WTC11 (cell line): ENCODE measurements at regions not wholly inside any gene's neighbourhood (a gene's known extent, or its start where the extent isn't known, plus 50 kb on each side); places are given as distances from the start of the nearest gene placed in this dataset.

Source experiments
- ATAC-seq: fragments of 200-7000 bp; cut with Tn5 transposase; 2 replicates; pipeline ENCODE4 v1.10.0; 2021; ENCODE audit warnings: mild to moderate bottlenecking, moderate library complexity
- CTCF ChIA-PET: fragments of 300-600 bp; sonication (Branson Sonifier 250); formaldehyde crosslinking; loops from one replicate; lab custom pipeline; 2021; ENCODE audit warnings: antibody characterized with exemption; lab: Charles Lee
- POLR2A ChIA-PET: fragments of 350-600 bp; sonication (Branson Sonifier 250); formaldehyde crosslinking; loops from one replicate; lab custom pipeline; 2021; ENCODE audit warnings: antibody characterized with exemption; lab: Charles Lee
- DNase-seq: peaks from one replicate; pipeline ENCODE4 v3.0.0; 2021; ENCODE audit warnings: low spot score
- H3K27ac Mint-ChIP-seq: 2 replicates; pipeline ENCODE4 v1.8.0; 2021; ENCODE audit warnings: mixed read lengths
- H3K27me3 Mint-ChIP-seq: 2 replicates; pipeline ENCODE4 v1.8.0; 2021; ENCODE audit warnings: low read depth, mild to moderate bottlenecking, moderate library complexity, mixed read lengths
- H3K36me3 Mint-ChIP-seq: 2 replicates; pipeline ENCODE4 v1.8.0; 2021; ENCODE audit warnings: mixed read lengths
- H3K4me1 Mint-ChIP-seq: 2 replicates; pipeline ENCODE4 v1.8.0; 2022; ENCODE audit warnings: mixed read lengths
- H3K4me3 Mint-ChIP-seq: 2 replicates; pipeline ENCODE4 v1.8.0; 2021; ENCODE audit warnings: mild to moderate bottlenecking, moderate library complexity, mixed read lengths
- H3K9me3 Mint-ChIP-seq: 2 replicates; pipeline ENCODE4 v1.8.0; 2021; ENCODE audit warnings: mixed read lengths
- ATF1 ChIP-seq: sonication (generic); formaldehyde crosslinking; IDR thresholded peaks from 2 replicates; pipeline ENCODE4 v1.8.1; 2023; ENCODE audit warnings: mild to moderate bottlenecking, moderate library complexity, missing genetic modification reagents
- CREM ChIP-seq: sonication (generic); formaldehyde crosslinking; IDR thresholded peaks from 2 replicates; pipeline ENCODE4 v1.8.1; 2022; ENCODE audit warnings: mild to moderate bottlenecking, missing genetic modification reagents, moderate library complexity
- ERG ChIP-seq: fragments of 250-450 bp; sonication (Bioruptor Pico); IDR thresholded peaks from 2 replicates; pipeline ENCODE4 v1.8.0; 2021; ENCODE audit warnings: mild to moderate bottlenecking
- ETV6 ChIP-seq: sonication (generic); formaldehyde crosslinking; IDR thresholded peaks from 2 replicates; pipeline ENCODE4 v1.8.1; 2022; ENCODE audit warnings: mild to moderate bottlenecking, missing genetic modification reagents
- FOXP1 ChIP-seq: sonication (generic); formaldehyde crosslinking; IDR thresholded peaks from 2 replicates; pipeline ENCODE4 v1.8.0; 2022; ENCODE audit warnings: missing genetic modification reagents, mild to moderate bottlenecking, moderate library complexity, borderline replicate concordance
- GRHL2 ChIP-seq: fragments of 250-450 bp; sonication (Bioruptor Pico); IDR thresholded peaks from 2 replicates; pipeline ENCODE4 v1.8.0; 2022; ENCODE audit warnings: mild to moderate bottlenecking, moderate library complexity; ENCODE audit not compliant: insufficient replicate concordance, severe bottlenecking
- GTF2I ChIP-seq: fragments of 250-450 bp; sonication (Bioruptor Pico); conservative IDR thresholded peaks from 2 replicates; pipeline ENCODE4 v1.4.0; 2021; ENCODE audit warnings: mild to moderate bottlenecking
- HMGA2 ChIP-seq: fragments of 250-450 bp; sonication (Bioruptor Pico); IDR thresholded peaks from 2 replicates; pipeline ENCODE4 v1.4.0; 2021; ENCODE audit warnings: mild to moderate bottlenecking, moderate library complexity
- IRF1 ChIP-seq: sonication (generic); formaldehyde crosslinking; IDR thresholded peaks from 2 replicates; pipeline ENCODE4 v1.8.0; 2023; ENCODE audit warnings: missing genetic modification reagents
- JUN ChIP-seq: sonication (generic); formaldehyde crosslinking; IDR thresholded peaks from 2 replicates; pipeline ENCODE4 v1.8.0; 2023; ENCODE audit warnings: mild to moderate bottlenecking, missing genetic modification reagents
- KAT7 ChIP-seq: sonication (generic); formaldehyde crosslinking; IDR thresholded peaks from 2 replicates; pipeline ENCODE4 v1.8.1; 2023; ENCODE audit warnings: missing genetic modification reagents, mild to moderate bottlenecking, borderline replicate concordance
- NFATC4 ChIP-seq: fragments of 250-450 bp; sonication (Bioruptor Pico); IDR thresholded peaks from 2 replicates; pipeline ENCODE4 v1.9.0; 2021; ENCODE audit warnings: mild to moderate bottlenecking
- NR1H2 ChIP-seq: sonication (generic); formaldehyde crosslinking; IDR thresholded peaks from 2 replicates; pipeline ENCODE4 v1.9.0; 2021; ENCODE audit warnings: mild to moderate bottlenecking, moderate library complexity, missing genetic modification reagents
- NR3C1 ChIP-seq: sonication (generic); formaldehyde crosslinking; conservative IDR thresholded peaks from 2 replicates; pipeline ENCODE4 v1.8.1; 2023; ENCODE audit warnings: low read depth, mild to moderate bottlenecking, missing genetic modification reagents
- PRRX2 ChIP-seq: fragments of 250-450 bp; sonication (Bioruptor Pico); IDR thresholded peaks from 2 replicates; pipeline ENCODE4 v1.8.0; 2021; ENCODE audit warnings: mild to moderate bottlenecking
- RELA ChIP-seq: sonication (generic); formaldehyde crosslinking; IDR thresholded peaks from 2 replicates; pipeline ENCODE4 v1.8.1; 2022; ENCODE audit warnings: missing genetic modification reagents, mild to moderate bottlenecking, borderline replicate concordance
- TCF7 ChIP-seq: sonication (generic); formaldehyde crosslinking; IDR thresholded peaks from 2 replicates; pipeline ENCODE4 v1.8.0; 2022; ENCODE audit warnings: mild to moderate bottlenecking, low read depth, missing genetic modification reagents, moderate library complexity
- TEAD1 ChIP-seq: sonication (generic); formaldehyde crosslinking; IDR thresholded peaks from 2 replicates; pipeline ENCODE4 v1.8.0; 2022; ENCODE audit warnings: mild to moderate bottlenecking, missing genetic modification reagents
- TEAD4 ChIP-seq: sonication (generic); formaldehyde crosslinking; IDR thresholded peaks from 2 replicates; pipeline ENCODE4 v1.8.0; 2022; ENCODE audit warnings: mild to moderate bottlenecking, missing genetic modification reagents
- ZBTB21 ChIP-seq: sonication (generic); formaldehyde crosslinking; IDR thresholded peaks from 2 replicates; pipeline ENCODE4 v1.8.1; 2023; ENCODE audit warnings: mild to moderate bottlenecking, missing genetic modification reagents, borderline replicate concordance
- ZNF219 ChIP-seq: sonication (generic); formaldehyde crosslinking; IDR thresholded peaks from 2 replicates; pipeline ENCODE4 v1.8.0; 2023; ENCODE audit warnings: missing genetic modification reagents, mild to moderate bottlenecking, borderline replicate concordance
- ZNF263 ChIP-seq: sonication (generic); formaldehyde crosslinking; IDR thresholded peaks from 2 replicates; pipeline ENCODE4 v1.8.1; 2022; ENCODE audit warnings: low read depth, mild to moderate bottlenecking, moderate library complexity, missing genetic modification reagents
- ZNF416 ChIP-seq: fragments of 250-450 bp; sonication (Bioruptor Pico); IDR thresholded peaks from 2 replicates; pipeline ENCODE4 v1.9.0; 2021; ENCODE audit warnings: mild to moderate bottlenecking, inconsistent platforms
- TF ChIP-seq, protein P1 (sequence below): sonication (generic); formaldehyde crosslinking; IDR thresholded peaks from 2 replicates; pipeline ENCODE4 v1.8.1; 2022; ENCODE audit warnings: missing genetic modification reagents, borderline replicate concordance
- TF ChIP-seq, protein P2 (sequence below): fragments of 250-450 bp; sonication (Bioruptor Pico); IDR thresholded peaks from 2 replicates; pipeline ENCODE4 v1.9.0; 2021; ENCODE audit warnings: mild to moderate bottlenecking

- TF ChIP-seq ZBTB21 (no peak), FOXP1 (CRISPR knock-in tag) (no peak), HMGA2 (CRISPR knock-in tag) (no peak), PRRX2 (CRISPR knock-in tag) (no peak), RELA (no peak), NFATC4 (CRISPR knock-in tag) (no peak), IRF1 (CRISPR knock-in tag) (no peak), ATF1 (CRISPR knock-in tag) (no peak), GRHL2 (no peak), CREM (CRISPR knock-in tag) (no peak), TCF7 (CRISPR knock-in tag) (no peak), NR3C1 (no peak)
- TF ChIP-seq, protein P1, sequence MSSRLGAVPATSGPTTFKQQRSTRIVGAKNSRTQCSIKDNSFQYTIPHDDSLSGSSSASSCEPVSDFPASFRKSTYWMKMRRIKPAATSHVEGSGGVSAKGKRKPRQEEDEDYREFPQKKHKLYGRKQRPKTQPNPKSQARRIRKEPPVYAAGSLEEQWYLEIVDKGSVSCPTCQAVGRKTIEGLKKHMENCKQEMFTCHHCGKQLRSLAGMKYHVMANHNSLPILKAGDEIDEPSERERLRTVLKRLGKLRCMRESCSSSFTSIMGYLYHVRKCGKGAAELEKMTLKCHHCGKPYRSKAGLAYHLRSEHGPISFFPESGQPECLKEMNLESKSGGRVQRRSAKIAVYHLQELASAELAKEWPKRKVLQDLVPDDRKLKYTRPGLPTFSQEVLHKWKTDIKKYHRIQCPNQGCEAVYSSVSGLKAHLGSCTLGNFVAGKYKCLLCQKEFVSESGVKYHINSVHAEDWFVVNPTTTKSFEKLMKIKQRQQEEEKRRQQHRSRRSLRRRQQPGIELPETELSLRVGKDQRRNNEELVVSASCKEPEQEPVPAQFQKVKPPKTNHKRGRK (CRISPR knock-in tag): no peak
- TF ChIP-seq, all 79 proteins: peak for 0
- H3K36me3 Mint-ChIP-seq: no peaks in the 10 kb centered on the region
- H3K9me3 Mint-ChIP-seq: no peaks in the 10 kb centered on the region
- DNase-seq: no peak
- peaks cover 10% of the 10 kb centered on the region for H3K4me1 Mint-ChIP-seq
- H3K27me3 Mint-ChIP-seq: no peaks in the 10 kb centered on the region
- H3K4me3 Mint-ChIP-seq: no peak overlapping the region
- POLR2A ChIA-PET: no interaction called here
- CTCF ChIA-PET: no interaction called here
- no peak for ATAC-seq
- H3K27ac Mint-ChIP-seq: no peak overlapping the region
Measured at GRCh38 chr18:61006687-61007224, 326.5 kb upstream of the CDH20 start.

- no peaks in the 10 kb centered on the region for H3K4me1 Mint-ChIP-seq
- ChIA-PET CTCF (no interaction called here), POLR2A (no interaction called here)
- H3K4me3 Mint-ChIP-seq: no peak overlapping the region
- peaks cover 4% of the 10 kb centered on the region for H3K36me3 Mint-ChIP-seq
- TF ChIP-seq FOXP1 (CRISPR knock-in tag) (no peak), ERG (CRISPR knock-in tag) (no peak), ATF1 (CRISPR knock-in tag) (no peak), JUN (CRISPR knock-in tag) (no peak)
- TF ChIP-seq, all 79 proteins: peak for 0
- H3K27me3 Mint-ChIP-seq: no peaks in the 10 kb centered on the region
- no peak for DNase-seq
- H3K27ac Mint-ChIP-seq: no peak overlapping the region
- ATAC-seq: no peak
- H3K9me3 Mint-ChIP-seq: peaks cover 25% of the 10 kb centered on the region
Measured at GRCh38 chr18:61019338-61020301, 313.6 kb upstream of the CDH20 start.

- no peaks in the 10 kb centered on the region for H3K27me3 Mint-ChIP-seq
Measured at GRCh38 chr18:61025596-61025995, 307.6 kb upstream of the CDH20 start.

More at GRCh38 chr18:61025596-61025995, 307.6 kb upstream of the CDH20 start:
- POLR2A ChIA-PET: interaction anchor here (0.7 kb wide), 1 partner anchor 63 kb away, joined by 3 read pairs; no protein-coding TSS in a partner anchor
- CTCF ChIA-PET: no interaction called here
- Mint-ChIP-seq H3K4me3 (no peak overlapping the region), H3K27ac (no peak overlapping the region), H3K36me3 (peaks cover 4% of the 10 kb centered on the region), H3K4me1 (no peaks in the 10 kb centered on the region), H3K9me3 (peaks cover 24% of the 10 kb centered on the region)
- DNase-seq (no peak), ATAC-seq (no peak)
- TF ChIP-seq TEAD1 (no peak), NR1H2 (CRISPR knock-in tag) (no peak), GTF2I (CRISPR knock-in tag) (no peak), KAT7 (CRISPR knock-in tag) (no peak), TEAD4 (CRISPR knock-in tag) (no peak), ETV6 (CRISPR knock-in tag) (no peak), ZBTB21 (no peak), ZNF219 (CRISPR knock-in tag) (no peak), ZNF263 (no peak), ZNF416 (CRISPR knock-in tag) (no peak)
- TF ChIP-seq, protein P2, sequence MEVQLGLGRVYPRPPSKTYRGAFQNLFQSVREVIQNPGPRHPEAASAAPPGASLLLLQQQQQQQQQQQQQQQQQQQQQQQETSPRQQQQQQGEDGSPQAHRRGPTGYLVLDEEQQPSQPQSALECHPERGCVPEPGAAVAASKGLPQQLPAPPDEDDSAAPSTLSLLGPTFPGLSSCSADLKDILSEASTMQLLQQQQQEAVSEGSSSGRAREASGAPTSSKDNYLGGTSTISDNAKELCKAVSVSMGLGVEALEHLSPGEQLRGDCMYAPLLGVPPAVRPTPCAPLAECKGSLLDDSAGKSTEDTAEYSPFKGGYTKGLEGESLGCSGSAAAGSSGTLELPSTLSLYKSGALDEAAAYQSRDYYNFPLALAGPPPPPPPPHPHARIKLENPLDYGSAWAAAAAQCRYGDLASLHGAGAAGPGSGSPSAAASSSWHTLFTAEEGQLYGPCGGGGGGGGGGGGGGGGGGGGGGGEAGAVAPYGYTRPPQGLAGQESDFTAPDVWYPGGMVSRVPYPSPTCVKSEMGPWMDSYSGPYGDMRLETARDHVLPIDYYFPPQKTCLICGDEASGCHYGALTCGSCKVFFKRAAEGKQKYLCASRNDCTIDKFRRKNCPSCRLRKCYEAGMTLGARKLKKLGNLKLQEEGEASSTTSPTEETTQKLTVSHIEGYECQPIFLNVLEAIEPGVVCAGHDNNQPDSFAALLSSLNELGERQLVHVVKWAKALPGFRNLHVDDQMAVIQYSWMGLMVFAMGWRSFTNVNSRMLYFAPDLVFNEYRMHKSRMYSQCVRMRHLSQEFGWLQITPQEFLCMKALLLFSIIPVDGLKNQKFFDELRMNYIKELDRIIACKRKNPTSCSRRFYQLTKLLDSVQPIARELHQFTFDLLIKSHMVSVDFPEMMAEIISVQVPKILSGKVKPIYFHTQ (CRISPR knock-in tag): no peak
